ENCODE measurements at regions not wholly inside any gene's neighbourhood (a gene's known extent, or its start where the extent isn't known, plus 50 kb on each side); places are given as distances from the start of the nearest gene placed in this dataset.

DNA sequence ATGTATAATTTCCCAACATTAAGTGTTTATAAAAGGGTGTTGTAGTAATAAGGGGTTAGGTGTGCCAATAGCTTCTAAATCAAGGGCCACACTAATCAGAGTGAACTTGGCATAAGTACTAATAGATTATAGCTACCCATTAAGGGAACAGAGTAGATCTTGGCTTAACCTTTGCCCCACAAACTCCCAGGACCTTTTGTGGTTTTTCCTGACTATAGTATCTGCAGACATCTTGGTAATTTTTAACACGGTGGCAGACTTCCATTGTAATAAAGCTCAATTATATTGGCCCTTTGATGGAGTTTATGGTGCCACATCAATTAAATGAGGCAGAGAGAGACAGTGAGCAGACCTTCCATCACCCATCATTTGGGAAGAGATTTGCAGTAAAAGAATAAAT is 358.5 kb upstream of the HNRNPA3 start:
- TF ChIP-seq, protein P1, sequence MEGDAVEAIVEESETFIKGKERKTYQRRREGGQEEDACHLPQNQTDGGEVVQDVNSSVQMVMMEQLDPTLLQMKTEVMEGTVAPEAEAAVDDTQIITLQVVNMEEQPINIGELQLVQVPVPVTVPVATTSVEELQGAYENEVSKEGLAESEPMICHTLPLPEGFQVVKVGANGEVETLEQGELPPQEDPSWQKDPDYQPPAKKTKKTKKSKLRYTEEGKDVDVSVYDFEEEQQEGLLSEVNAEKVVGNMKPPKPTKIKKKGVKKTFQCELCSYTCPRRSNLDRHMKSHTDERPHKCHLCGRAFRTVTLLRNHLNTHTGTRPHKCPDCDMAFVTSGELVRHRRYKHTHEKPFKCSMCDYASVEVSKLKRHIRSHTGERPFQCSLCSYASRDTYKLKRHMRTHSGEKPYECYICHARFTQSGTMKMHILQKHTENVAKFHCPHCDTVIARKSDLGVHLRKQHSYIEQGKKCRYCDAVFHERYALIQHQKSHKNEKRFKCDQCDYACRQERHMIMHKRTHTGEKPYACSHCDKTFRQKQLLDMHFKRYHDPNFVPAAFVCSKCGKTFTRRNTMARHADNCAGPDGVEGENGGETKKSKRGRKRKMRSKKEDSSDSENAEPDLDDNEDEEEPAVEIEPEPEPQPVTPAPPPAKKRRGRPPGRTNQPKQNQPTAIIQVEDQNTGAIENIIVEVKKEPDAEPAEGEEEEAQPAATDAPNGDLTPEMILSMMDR (IDR thresholded peaks at IDR 0.05) = no peak
- TF ChIP-seq POLR2A (IDR thresholded peaks at IDR 0.05) (no peak), EP300 (IDR thresholded peaks at IDR 0.05) (no peak)
